ENCODE measurements at regions not wholly inside any gene's neighbourhood (a gene's known extent, or its start where the extent isn't known, plus 50 kb on each side); places are given as distances from the start of the nearest gene placed in this dataset.
"Not testable (repeated sequence)": the region's sequence is repeated elsewhere in the genome, so short reads cannot be mapped to it uniquely, and the experiment has no call there.

DNA sequence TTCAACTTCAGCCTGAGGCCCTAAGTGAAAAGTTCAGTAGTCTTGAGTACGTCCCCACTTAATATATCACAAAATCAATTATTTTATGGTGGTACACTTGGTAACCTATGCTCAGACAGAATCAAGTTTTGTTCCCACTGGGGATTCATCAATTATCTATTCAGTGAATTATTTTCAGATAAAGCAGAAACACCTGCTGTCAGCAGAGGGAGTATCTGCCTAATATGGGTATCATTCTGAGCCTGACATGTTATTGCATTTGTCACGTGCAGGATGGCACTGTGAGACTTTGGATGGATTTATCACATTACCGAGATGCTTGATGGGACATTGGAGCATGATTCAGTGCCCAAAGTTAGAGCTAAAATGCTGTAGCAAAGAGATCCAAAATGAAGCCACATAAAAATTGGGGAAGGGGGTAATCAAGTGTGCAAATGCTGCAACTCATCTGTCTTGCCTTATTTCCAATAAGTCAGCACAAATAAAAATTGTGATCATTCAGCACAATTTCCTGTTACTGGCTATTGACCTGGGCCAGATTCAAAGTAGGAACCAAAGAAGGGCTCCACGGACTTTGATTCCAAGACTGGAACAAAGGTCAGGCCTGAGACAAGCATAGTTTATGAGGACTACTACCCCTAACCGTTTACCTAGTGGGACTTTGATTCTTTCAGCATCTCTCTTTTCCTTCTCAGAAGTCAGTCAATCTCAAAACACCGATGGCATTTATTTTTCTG is 657.6 kb downstream of the LMO4 start:
- in situ Hi-C loops (cut with HindIII; ENCODE audit: low pct_unique_long_range_greater_than_20kb, low sequenced_read_pairs) = no loop called here
- TF ChIP-seq JUND (IDR thresholded peaks at IDR 0.05; ENCODE audit: low read depth) = no peak
- DNase-seq (ENCODE audit: low read depth in 1 of 2, low spot score in 1 of 2) = no peak

DNA sequence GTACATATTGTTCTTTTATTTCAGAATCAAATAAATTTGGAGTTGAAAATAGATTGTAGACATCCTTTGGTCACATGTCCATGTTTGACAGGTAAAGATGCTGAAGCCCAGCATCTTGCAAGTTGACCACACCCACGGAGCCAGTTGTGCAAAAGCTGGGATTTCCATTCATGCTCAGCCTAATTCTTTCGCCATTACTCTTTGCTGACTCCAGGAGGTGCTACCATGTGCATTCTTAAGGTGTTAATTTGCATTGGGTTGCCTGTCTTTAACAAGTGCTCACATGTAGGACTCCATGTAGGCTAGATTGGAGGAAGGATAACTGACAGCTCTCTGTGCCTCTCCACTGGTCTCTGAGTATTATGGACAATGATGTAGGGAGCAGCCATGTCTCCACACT is 660.7 kb downstream of the LMO4 start:
- DNase-seq (ENCODE audit: low read depth in 1 of 2, low spot score in 1 of 2) = no peak
- no peak for TF ChIP-seq JUND (IDR thresholded peaks at IDR 0.05; ENCODE audit: low read depth)
- in situ Hi-C loops (cut with HindIII; ENCODE audit: low pct_unique_long_range_greater_than_20kb, low sequenced_read_pairs) = no loop called here

- DNase-seq (ENCODE audit: low read depth in 1 of 2, low spot score in 1 of 2); in situ Hi-C loops (cut with HindIII; ENCODE audit: low pct_unique_long_range_greater_than_20kb, low sequenced_read_pairs): not testable (repeated sequence)
These were observed 663.9 kb downstream of the LMO4 start for GRCh38 chr1:87992536-87992935.

DNA sequence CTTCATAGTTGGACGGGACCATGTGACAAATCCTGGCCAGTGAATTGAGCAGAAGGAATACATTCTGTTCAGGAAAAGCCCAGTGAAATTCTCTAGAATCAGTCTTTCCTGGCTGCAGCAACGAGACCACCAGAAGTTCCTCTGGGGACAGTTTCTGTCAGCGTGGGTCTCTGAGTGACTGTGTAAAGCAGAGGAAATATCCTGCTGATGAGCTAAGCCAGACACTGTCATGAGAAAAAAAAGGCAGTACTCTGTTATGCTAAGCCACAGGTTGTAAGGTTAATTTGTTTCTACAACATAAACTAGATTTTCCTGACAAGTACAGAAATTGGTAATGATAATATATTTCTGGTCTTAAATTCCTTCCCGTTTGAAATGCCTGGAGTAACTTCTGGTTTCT is 664.4 kb downstream of the LMO4 start:
- in situ Hi-C loops (cut with HindIII; ENCODE audit: low pct_unique_long_range_greater_than_20kb, low sequenced_read_pairs) = no loop called here
- no peak for TF ChIP-seq JUND (IDR thresholded peaks at IDR 0.05; ENCODE audit: low read depth)
- no peak for DNase-seq (ENCODE audit: low read depth in 1 of 2, low spot score in 1 of 2)

GRCh38 chr1:87999852-88000251 is 671.2 kb downstream of the LMO4 start:
- in situ Hi-C loops (cut with HindIII; ENCODE audit: low pct_unique_long_range_greater_than_20kb, low sequenced_read_pairs) = no loop called here
- no peak for TF ChIP-seq JUND (IDR thresholded peaks at IDR 0.05; ENCODE audit: low read depth)
- no peak for DNase-seq (ENCODE audit: low read depth in 1 of 2, low spot score in 1 of 2)

GRCh38 chr1:88001460-88001859 is 672.8 kb downstream of the LMO4 start:
- TF ChIP-seq JUND (IDR thresholded peaks at IDR 0.05; ENCODE audit: low read depth) = no peak
- DNase-seq (ENCODE audit: low read depth in 1 of 2, low spot score in 1 of 2) = no peak
- in situ Hi-C loops (cut with HindIII; ENCODE audit: low pct_unique_long_range_greater_than_20kb, low sequenced_read_pairs) = no loop called here

DNA sequence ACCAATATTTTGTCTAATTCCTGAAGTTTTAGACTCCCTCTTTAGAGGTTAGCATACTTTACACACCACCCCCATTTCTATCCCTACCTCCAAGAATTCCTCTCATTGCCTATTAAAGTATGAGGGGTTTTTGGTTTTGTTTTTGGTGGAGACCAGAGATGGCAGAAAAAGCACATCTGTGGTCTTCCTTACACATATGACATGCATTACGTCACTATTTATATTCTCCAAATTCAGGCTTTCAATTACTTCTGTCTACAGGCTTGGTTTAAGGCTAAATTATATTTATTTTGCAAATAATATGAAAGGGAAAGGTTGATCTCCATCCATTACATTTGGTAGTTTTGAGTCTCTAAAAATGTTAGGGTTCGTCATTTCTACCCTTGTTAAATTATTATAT is 674.6 kb downstream of the LMO4 start:
- in situ Hi-C loops (cut with HindIII; ENCODE audit: low pct_unique_long_range_greater_than_20kb, low sequenced_read_pairs) = no loop called here
- no peak for TF ChIP-seq JUND (IDR thresholded peaks at IDR 0.05; ENCODE audit: low read depth)

DNA sequence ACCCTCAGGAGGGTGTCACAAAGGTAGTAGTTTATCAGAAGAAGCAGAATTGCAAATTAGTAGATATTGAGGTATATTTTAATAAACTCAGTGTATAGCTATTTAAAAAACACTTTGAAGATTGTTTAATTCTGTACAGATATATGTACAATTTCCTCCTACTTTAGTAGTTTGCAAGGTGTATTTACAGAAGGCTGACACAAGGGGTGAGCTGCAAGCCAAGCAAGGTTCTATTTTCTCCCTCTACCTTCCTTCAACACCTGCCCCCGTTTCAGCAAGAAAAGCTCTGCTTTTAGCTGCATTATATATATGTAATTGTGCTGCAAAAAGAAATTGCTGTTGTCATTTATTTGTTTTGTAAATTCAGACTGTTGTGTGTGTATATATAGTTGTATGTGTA is 674.2 kb upstream of the PKN2 start:
- DNase-seq (ENCODE audit: low read depth in 1 of 2, low spot score in 1 of 2) = no peak
- in situ Hi-C loops (cut with HindIII; ENCODE audit: low pct_unique_long_range_greater_than_20kb, low sequenced_read_pairs) = no loop called here
- no peak for TF ChIP-seq JUND (IDR thresholded peaks at IDR 0.05; ENCODE audit: low read depth)

More for the DNA sequence above, 674.6 kb downstream of the LMO4 start:
- DNase-seq (ENCODE audit: low read depth in 1 of 2, low spot score in 1 of 2) = no peak

DNA sequence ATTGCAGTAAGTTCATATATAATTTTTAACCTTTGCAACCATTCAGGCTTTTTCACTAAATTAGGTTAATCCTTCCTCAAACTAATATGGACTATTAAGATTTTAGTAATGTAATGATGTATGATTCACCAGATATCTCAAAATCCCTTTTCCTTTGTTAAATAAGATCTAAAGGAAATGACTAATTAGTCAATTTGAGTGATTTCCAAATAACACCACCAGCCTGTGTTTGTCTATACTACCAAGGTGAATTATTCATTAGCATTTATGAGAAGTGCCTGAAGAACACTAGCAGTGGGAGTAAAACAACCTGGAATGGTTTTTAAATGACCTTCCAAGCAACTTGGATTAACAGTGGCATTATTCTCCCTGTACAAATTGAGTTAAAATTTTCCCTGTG is 670.6 kb upstream of the PKN2 start:
- in situ Hi-C loops (cut with HindIII; ENCODE audit: low pct_unique_long_range_greater_than_20kb, low sequenced_read_pairs) = no loop called here
- DNase-seq (ENCODE audit: low read depth in 1 of 2, low spot score in 1 of 2) = no peak
- no peak for TF ChIP-seq JUND (IDR thresholded peaks at IDR 0.05; ENCODE audit: low read depth)

DNA sequence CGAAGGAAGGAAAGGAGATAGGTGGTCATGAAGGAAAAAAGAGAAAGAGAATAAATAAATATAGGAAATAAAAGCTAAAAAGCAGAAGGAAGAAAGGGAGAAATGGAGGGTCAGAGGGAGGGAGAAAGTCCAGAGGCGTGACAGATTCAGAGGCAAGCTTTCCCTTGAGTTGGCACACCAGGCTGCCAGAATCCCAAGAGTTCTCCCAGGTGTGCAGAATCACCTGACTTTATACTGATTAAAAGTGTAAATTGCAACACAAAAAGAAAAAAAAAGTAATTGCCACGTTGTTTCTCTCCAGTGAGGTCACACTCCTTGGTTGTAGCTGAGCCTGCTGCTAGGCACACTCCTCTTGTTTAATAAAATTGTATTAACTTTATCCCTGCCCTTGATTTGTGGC is 669.9 kb upstream of the PKN2 start:
- in situ Hi-C loops (cut with HindIII; ENCODE audit: low pct_unique_long_range_greater_than_20kb, low sequenced_read_pairs) = no loop called here
- no peak for DNase-seq (ENCODE audit: low read depth in 1 of 2, low spot score in 1 of 2)
- TF ChIP-seq JUND (IDR thresholded peaks at IDR 0.05; ENCODE audit: low read depth) = no peak

- DNase-seq (ENCODE audit: low read depth in 1 of 2, low spot score in 1 of 2) = no peak
- in situ Hi-C loops (cut with HindIII; ENCODE audit: low pct_unique_long_range_greater_than_20kb, low sequenced_read_pairs) = no loop called here
These were observed 667.1 kb upstream of the PKN2 start for GRCh38 chr1:88016947-88017346.

GRCh38 chr1:88021529-88021928 is 662.5 kb upstream of the PKN2 start:
- in situ Hi-C loops (cut with HindIII; ENCODE audit: low pct_unique_long_range_greater_than_20kb, low sequenced_read_pairs) = no loop called here
- no peak for DNase-seq (ENCODE audit: low read depth in 1 of 2, low spot score in 1 of 2)
- TF ChIP-seq JUND (IDR thresholded peaks at IDR 0.05; ENCODE audit: low read depth) = no peak

More at GRCh38 chr1:88016947-88017346, 667.1 kb upstream of the PKN2 start:
- no peak for TF ChIP-seq JUND (IDR thresholded peaks at IDR 0.05; ENCODE audit: low read depth)

- in situ Hi-C loops (cut with HindIII; ENCODE audit: low pct_unique_long_range_greater_than_20kb, low sequenced_read_pairs) = no loop called here
- TF ChIP-seq JUND (IDR thresholded peaks at IDR 0.05; ENCODE audit: low read depth) = no peak
- DNase-seq (ENCODE audit: low read depth in 1 of 2, low spot score in 1 of 2) = no peak
These were observed 661.6 kb upstream of the PKN2 start for GRCh38 chr1:88022516-88022915.

GRCh38 chr1:88029142-88029541 is 654.9 kb upstream of the PKN2 start:
- no peak for TF ChIP-seq JUND (IDR thresholded peaks at IDR 0.05; ENCODE audit: low read depth)
- in situ Hi-C loops (cut with HindIII; ENCODE audit: low pct_unique_long_range_greater_than_20kb, low sequenced_read_pairs) = no loop called here
- no peak for DNase-seq (ENCODE audit: low read depth in 1 of 2, low spot score in 1 of 2)

All from T47D (cell line).